SK-N-SH (cell line): ENCODE measurements at regions not wholly inside any gene's neighbourhood (a gene's known extent, or its start where the extent isn't known, plus 50 kb on each side); places are given as distances from the start of the nearest gene placed in this dataset.

Experiments
- CTCF ChIA-PET: fragments of 300-600, 350-600 bp; formaldehyde crosslinking; extraction: SDS; loops from one replicate; lab custom pipeline; 2021; lab: Yijun Ruan, JAX
- POLR2A ChIA-PET: fragments of 350-600 bp; sonication (Branson Sonifier 250); formaldehyde crosslinking; extraction: SDS; loops from one replicate; lab custom pipeline; 2020; ENCODE audit warnings: antibody characterized with exemption, inconsistent platforms; lab: Yijun Ruan, JAX
- DNase-seq: peaks from one replicate; pipeline ENCODE4 v3.0.0; 2012
- H2AFZ ChIP-seq: fragments of 200-600 bp; sonication (generic); 2 replicates; pipeline ENCODE4 v1.8.1; 2016; ENCODE audit warnings: antibody characterized with exemption, mild to moderate bottlenecking, low read depth
- H3F3A ChIP-seq: fragments of 200-600 bp; sonication (generic); replicated peaks from 2 replicates; pipeline ENCODE3; 2016; ENCODE audit warnings: antibody characterized with exemption, mild to moderate bottlenecking; ENCODE audit not compliant: insufficient read depth
- H3K27ac ChIP-seq, 2 experiments: fragments of 200-500 bp in 1 of 2; fragments of 200-600 bp in 1 of 2; sonication (Bioruptor generic) in 1 of 2; sonication (generic), shearing (Covaris generic) in 1 of 2; 2 replicates each; pipeline versions ENCODE4 v1.5.1 to v1.6.1; 2014 to 2016; ENCODE audit warnings: low read depth in 2 of 2, inconsistent platforms in 1 of 2, low read length in 1 of 2, mild to moderate bottlenecking in 1 of 2, mixed read lengths in 1 of 2
- H3K27me3 ChIP-seq: fragments of 200-600 bp; sonication (generic), shearing (Covaris generic); 2 replicates; pipeline ENCODE4 v1.6.1; 2016; ENCODE audit warnings: mixed run types; ENCODE audit not compliant: insufficient read depth
- H3K36me3 ChIP-seq, 2 experiments: fragments of 200-500 bp in 1 of 2; fragments of 200-600 bp in 1 of 2; sonication (Bioruptor generic) in 1 of 2; sonication (generic) in 1 of 2; replicated peaks in 1 of 2; 2 replicates each; pipeline versions ENCODE3 to v1.5.1; 2014 to 2016; ENCODE audit warnings: low read length in 1 of 2, mild to moderate bottlenecking in 1 of 2; ENCODE audit not compliant: insufficient read depth in 2 of 2, control insufficient read depth in 1 of 2
- H3K4me1 ChIP-seq, 2 experiments: fragments of 200-500 bp in 1 of 2; fragments of 200-600 bp in 1 of 2; sonication (Bioruptor generic) in 1 of 2; sonication (generic), shearing (Covaris generic) in 1 of 2; 2 replicates each; pipeline versions ENCODE4 v1.5.1 to v1.6.1; 2014 to 2016; ENCODE audit warnings: low read depth in 1 of 2, low read length in 1 of 2, mixed run types in 1 of 2; ENCODE audit not compliant: insufficient read depth in 2 of 2, control insufficient read depth in 1 of 2
- H3K4me2 ChIP-seq: fragments of 200-600 bp; sonication (generic), shearing (Covaris generic); 2 replicates; pipeline ENCODE4 v1.6.1; 2017; ENCODE audit warnings: mixed run types
- H3K4me3 ChIP-seq, 2 experiments: fragments of 200-500 bp in 1 of 2; fragments of 200-600 bp in 1 of 2; sonication (Bioruptor generic) in 1 of 2; sonication (generic), shearing (Covaris generic) in 1 of 2; 2 replicates each; pipeline versions ENCODE4 v1.5.1 to v1.8.1; 2014 to 2016; ENCODE audit warnings: low read depth in 2 of 2, inconsistent platforms in 1 of 2, low read length in 1 of 2, mild to moderate bottlenecking in 1 of 2, mixed read lengths in 1 of 2, moderate library complexity in 1 of 2
- H3K79me2 ChIP-seq: fragments of 200-600 bp; sonication (generic); 2 replicates; pipeline ENCODE4 v1.8.1; 2017; ENCODE audit warnings: mild to moderate bottlenecking; ENCODE audit not compliant: insufficient read depth
- H3K9ac ChIP-seq: fragments of 200-600 bp; sonication (generic); 2 replicates; pipeline ENCODE4 v1.6.1; 2017; ENCODE audit warnings: mixed run types
- H3K9me2 ChIP-seq: fragments of 200-600 bp; sonication (generic); 2 replicates; pipeline ENCODE4 v1.6.1; 2017; ENCODE audit warnings: mixed run types
- H3K9me3 ChIP-seq: fragments of 200-600 bp; sonication (generic); 2 replicates; pipeline ENCODE4 v1.6.1; 2017; ENCODE audit warnings: mixed run types, mild to moderate bottlenecking, moderate library complexity
- H4K20me1 ChIP-seq: fragments of 200-600 bp; sonication (generic); 2 replicates; pipeline ENCODE4 v1.6.1; 2017; ENCODE audit warnings: mild to moderate bottlenecking, mixed run types; ENCODE audit not compliant: insufficient read depth
- CTCF ChIP-seq: fragments of 200-600 bp; sonication (generic); IDR thresholded peaks from 2 replicates; pipeline ENCODE4 v1.6.1; 2017; ENCODE audit warnings: antibody characterized with exemption, mild to moderate bottlenecking, moderate library complexity
- ELF1 ChIP-seq: IDR thresholded peaks from 2 replicates; pipeline ENCODE4 v1.4.0; 2012
- EP300 ChIP-seq, 2 experiments: IDR thresholded peaks; 2 replicates each; pipeline versions ENCODE4 v1.4.0 to v1.6.1; 2012; ENCODE audit warnings: borderline replicate concordance in 1 of 2, low read depth in 1 of 2, low read length in 1 of 2
- FOSL2 ChIP-seq: IDR thresholded peaks from 2 replicates; pipeline ENCODE4 v1.4.0; 2012; ENCODE audit warnings: low read depth, mild to moderate bottlenecking, moderate library complexity, borderline replicate concordance
- FOXJ3 ChIP-seq: sonication (generic); formaldehyde crosslinking; IDR thresholded peaks from 2 replicates; pipeline ENCODE4 v1.5.1; 2020; ENCODE audit warnings: mild to moderate bottlenecking, missing genetic modification reagents
- FOXM1 ChIP-seq: IDR thresholded peaks from 2 replicates; pipeline ENCODE4 v1.4.0; 2012; ENCODE audit warnings: low read depth, mild to moderate bottlenecking
- JUND ChIP-seq: IDR thresholded peaks from 2 replicates; pipeline ENCODE4 v1.4.0; 2012
- MEF2A ChIP-seq: IDR thresholded peaks from 2 replicates; pipeline ENCODE4 v1.4.0; 2012; ENCODE audit warnings: low read depth, borderline replicate concordance
- PBX3 ChIP-seq: IDR thresholded peaks from 2 replicates; pipeline ENCODE4; 2012
- RFX5 ChIP-seq: IDR thresholded peaks from 2 replicates; pipeline ENCODE4 v1.6.1; 2012; ENCODE audit warnings: mild to moderate bottlenecking, improper control_type of control experiment, low read length
- RXRA ChIP-seq: IDR thresholded peaks from 2 replicates; pipeline ENCODE4 v1.4.0; 2012; ENCODE audit warnings: low read depth, mild to moderate bottlenecking, borderline replicate concordance
- TAF1 ChIP-seq: IDR thresholded peaks from 2 replicates; pipeline ENCODE4 v1.6.1; 2012; ENCODE audit warnings: low read depth, mild to moderate bottlenecking, low read length, moderate library complexity, borderline replicate concordance
- TCF12 ChIP-seq: IDR thresholded peaks from 2 replicates; pipeline ENCODE4 v1.4.0; 2012
- ZBTB33 ChIP-seq: IDR thresholded peaks from 2 replicates; pipeline ENCODE4 v1.4.0; 2012; ENCODE audit warnings: low read depth, borderline replicate concordance
- WGBS: methylation state at CpG from one replicate; pipeline ENCODE4 v1.1.6; 2017; ENCODE audit warnings: low lambda C conversion rate; 5-methylcytosine and 5-hydroxymethylcytosine counted together
- TF ChIP-seq, protein P1 (sequence below): fragments of 150-350 bp; IDR thresholded peaks from 2 replicates; pipeline ENCODE4 v1.6.1; 2017; ENCODE audit warnings: antibody characterized with exemption, low read length, low read depth, borderline replicate concordance
- TF ChIP-seq, protein P2 (sequence below): IDR thresholded peaks from 2 replicates; pipeline ENCODE4 v1.4.0; 2012; ENCODE audit warnings: low read depth

DNA sequence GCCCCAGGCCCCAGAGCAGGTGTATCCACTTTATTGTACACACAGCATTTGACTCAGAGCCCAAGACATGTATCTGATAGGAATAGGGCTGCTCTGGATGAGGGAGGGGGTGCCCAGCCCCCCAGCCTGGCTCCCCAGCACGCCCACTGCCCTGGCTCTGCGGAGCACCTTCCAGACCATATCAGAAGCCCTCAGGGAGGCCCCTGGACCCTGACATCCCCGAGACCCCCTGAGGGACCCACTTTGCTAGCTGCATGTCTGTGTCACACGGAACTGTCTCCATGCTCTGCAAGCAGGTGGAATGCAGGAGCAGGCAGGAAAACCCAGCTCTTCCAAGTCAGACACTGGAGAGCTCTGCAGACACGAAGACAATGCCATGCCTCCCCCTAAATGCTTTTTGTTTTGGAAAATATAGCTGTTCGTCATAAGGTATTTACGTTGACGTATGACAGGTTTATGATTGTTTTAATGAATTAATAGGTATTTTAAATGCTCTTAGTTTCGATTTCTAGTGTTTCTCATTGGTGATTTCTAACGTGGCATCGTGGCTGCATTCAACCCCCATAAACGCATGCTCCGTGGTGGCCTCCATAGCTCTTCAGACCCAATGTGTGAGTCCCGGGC lies 92.8 kb upstream of the INSIG1 start:
- H3K9me2 ChIP-seq: no peaks in the 10 kb centered on the region
- H3K4me2 ChIP-seq: peak overlapping the region; percentile 33
- peaks cover 4 to 15% of the 10 kb centered on the region in 2 experiments; a peak in 1 of 4 replicates for H3K4me1 ChIP-seq
- TF ChIP-seq ELF1: no peak
- TF ChIP-seq MEF2A: no peak
- no peak for TF ChIP-seq FOXM1
- no peak for TF ChIP-seq FOXJ3 (CRISPR knock-in tag)
- TF ChIP-seq ZBTB33: no peak
- TF ChIP-seq, protein P1, sequence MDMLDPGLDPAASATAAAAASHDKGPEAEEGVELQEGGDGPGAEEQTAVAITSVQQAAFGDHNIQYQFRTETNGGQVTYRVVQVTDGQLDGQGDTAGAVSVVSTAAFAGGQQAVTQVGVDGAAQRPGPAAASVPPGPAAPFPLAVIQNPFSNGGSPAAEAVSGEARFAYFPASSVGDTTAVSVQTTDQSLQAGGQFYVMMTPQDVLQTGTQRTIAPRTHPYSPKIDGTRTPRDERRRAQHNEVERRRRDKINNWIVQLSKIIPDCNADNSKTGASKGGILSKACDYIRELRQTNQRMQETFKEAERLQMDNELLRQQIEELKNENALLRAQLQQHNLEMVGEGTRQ: no peak
- no peak for TF ChIP-seq CTCF
- H3K27ac ChIP-seq: peak overlapping the region in 1 of 2 experiments; percentile 54; a peak in 2 of 4 replicates
- H3K79me2 ChIP-seq: no peaks in the 10 kb centered on the region
- WGBS: 65% methylated on average over 14 of the region's 14 CpGs
- DNase-seq: no peak
- no peaks in the 10 kb centered on the region for H3K27me3 ChIP-seq
- H2AFZ ChIP-seq: peak overlapping the region; percentile 63
- H3K9ac ChIP-seq: no peak overlapping the region
- ChIA-PET CTCF (interaction anchor here (1.8 to 3.3 kb wide), 2 partner anchors 15 to 140 kb away, joined by 8 to 23 read pairs; no protein-coding TSS in a partner anchor), POLR2A (no interaction called here)
- H3F3A ChIP-seq: peaks cover 4% of the 10 kb centered on the region
- no peaks in the 10 kb centered on the region for H3K36me3 ChIP-seq
- H3K4me3 ChIP-seq: no peak overlapping the region
- H4K20me1 ChIP-seq: no peaks in the 10 kb centered on the region
- no peaks in the 10 kb centered on the region for H3K9me3 ChIP-seq

GRCh38 chr7:155205368-155206317 lies 92.0 kb upstream of the INSIG1 start:
- H4K20me1 ChIP-seq: no peaks in the 10 kb centered on the region
- peaks cover 4 to 15% of the 10 kb centered on the region in 2 experiments; a peak in 1 of 4 replicates for H3K4me1 ChIP-seq
- H3K9me2 ChIP-seq: no peaks in the 10 kb centered on the region
- peak overlapping the region in 1 of 2 experiments; percentile 54; a peak in 2 of 4 replicates for H3K27ac ChIP-seq
- ChIA-PET POLR2A (no interaction called here), CTCF (interaction anchor here (1.1 to 3.3 kb wide), 3 partner anchors 15 to 139 kb away, joined by 8 to 23 read pairs (median 8); no protein-coding TSS in a partner anchor)
- no peak overlapping the region for H3K4me3 ChIP-seq
- peak; percentile 65 for DNase-seq
- no peaks in the 10 kb centered on the region for H3K36me3 ChIP-seq
- H3K79me2 ChIP-seq: no peaks in the 10 kb centered on the region
- no peak overlapping the region; the same call in 1 of the 2 replicates for H3K9ac ChIP-seq
- WGBS: 49% methylated on average over 30 of the region's 33 CpGs
- H3K27me3 ChIP-seq: no peaks in the 10 kb centered on the region
- peak overlapping the region; percentile 33 for H3K4me2 ChIP-seq
- peaks cover 4% of the 10 kb centered on the region for H3F3A ChIP-seq
- H2AFZ ChIP-seq: peak overlapping the region; percentile 63
- TF ChIP-seq TCF12: peak; percentile 78
- peak; percentile 71; the same call in 1 of the 2 replicates for TF ChIP-seq PBX3
- TF ChIP-seq RFX5: no peak
- TF ChIP-seq FOSL2: peak; percentile 59; the same call in 1 of the 2 replicates
- TF ChIP-seq, protein P2, sequence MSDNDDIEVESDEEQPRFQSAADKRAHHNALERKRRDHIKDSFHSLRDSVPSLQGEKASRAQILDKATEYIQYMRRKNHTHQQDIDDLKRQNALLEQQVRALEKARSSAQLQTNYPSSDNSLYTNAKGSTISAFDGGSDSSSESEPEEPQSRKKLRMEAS: peak; percentile 81
- TF ChIP-seq RXRA: no peak
- TF ChIP-seq EP300 (IDR thresholded peaks at IDR 0.05; ENCODE audit: borderline replicate concordance in 1 of 2, low read depth in 1 of 2, low read length in 1 of 2): peak in 1 of 2 experiments; percentile 22; a peak in 1 of 4 replicates
- TF ChIP-seq TAF1: no peak
- peak; percentile 19; the same call in 1 of the 2 replicates for TF ChIP-seq JUND
- H3K9me3 ChIP-seq: no peaks in the 10 kb centered on the region
